ENCODE measurements at regions not wholly inside any gene's neighbourhood (a gene's known extent, or its start where the extent isn't known, plus 50 kb on each side); places are given as distances from the start of the nearest gene placed in this dataset.

GRCh38 chr2:16003809-16004208 lies 63.5 kb downstream of the MYCN start:
- DNase-seq (ENCODE audit: low spot score): no peak

GRCh38 chr2:16003152-16003551 lies 62.8 kb downstream of the MYCN start:
- DNase-seq (ENCODE audit: low spot score): no peak

- no peak for DNase-seq (ENCODE audit: low spot score)
Measured at GRCh38 chr2:16002575-16002974, 62.2 kb downstream of the MYCN start.

- DNase-seq (ENCODE audit: low spot score): no peak
Measured at GRCh38 chr2:16002144-16002543, 61.8 kb downstream of the MYCN start.

GRCh38 chr2:16000642-16001041 lies 60.3 kb downstream of the MYCN start:
- no peak for DNase-seq (ENCODE audit: low spot score)

- no peak for DNase-seq (ENCODE audit: low spot score)
Measured at GRCh38 chr2:15999596-16000469, 59.5 kb downstream of the MYCN start.

- DNase-seq (ENCODE audit: low spot score): no peak
Measured at GRCh38 chr2:15997728-15998280, 57.5 kb downstream of the MYCN start.

- DNase-seq (ENCODE audit: low spot score): no peak
Measured at GRCh38 chr2:15996536-15997423, 56.4 kb downstream of the MYCN start.
